ENCODE measurements at regions not wholly inside any gene's neighbourhood (a gene's known extent, or its start where the extent isn't known, plus 50 kb on each side); places are given as distances from the start of the nearest gene placed in this dataset.
"Not testable (repeated sequence)": the region's sequence is repeated elsewhere in the genome, so short reads cannot be mapped to it uniquely, and the experiment has no call there.

GRCh38 chr10:25707976-25708671, 225.9 kb upstream of the MYO3A start:
- DNase-seq (ENCODE audit: low read depth in 1 of 2, low spot score in 1 of 2), result no peak

- no peak for DNase-seq (ENCODE audit: low read depth in 1 of 2, low spot score in 1 of 2)
These were observed 220.2 kb upstream of the MYO3A start for GRCh38 chr10:25713894-25714240.

- no peak for DNase-seq (ENCODE audit: low read depth in 1 of 2, low spot score in 1 of 2)
These were observed 209.8 kb upstream of the MYO3A start for GRCh38 chr10:25724241-25724640.

- DNase-seq (ENCODE audit: low read depth in 1 of 2, low spot score in 1 of 2), result peak in 1 of 2 donors; percentile 18
These were observed 207.9 kb upstream of the MYO3A start for GRCh38 chr10:25725917-25726716.

GRCh38 chr10:25738776-25739175, 195.3 kb upstream of the MYO3A start:
- DNase-seq (ENCODE audit: low read depth in 1 of 2, low spot score in 1 of 2), result no peak

GRCh38 chr10:25743832-25744231, 190.2 kb upstream of the MYO3A start:
- no peak for DNase-seq (ENCODE audit: low read depth in 1 of 2, low spot score in 1 of 2)

- no peak for DNase-seq (ENCODE audit: low read depth in 1 of 2, low spot score in 1 of 2)
These were observed 189.5 kb upstream of the MYO3A start for GRCh38 chr10:25744574-25744973.

GRCh38 chr10:25745976-25746375, 188.1 kb upstream of the MYO3A start:
- DNase-seq (ENCODE audit: low read depth in 1 of 2, low spot score in 1 of 2), result no peak

- DNase-seq (ENCODE audit: low read depth in 1 of 2, low spot score in 1 of 2), result no peak
These were observed 186.9 kb upstream of the MYO3A start for GRCh38 chr10:25747084-25747483.

GRCh38 chr10:25748509-25748908, 185.5 kb upstream of the MYO3A start:
- no peak for DNase-seq (ENCODE audit: low read depth in 1 of 2, low spot score in 1 of 2)

GRCh38 chr10:25753776-25754175, 180.3 kb upstream of the MYO3A start:
- DNase-seq (ENCODE audit: low read depth in 1 of 2, low spot score in 1 of 2), result no peak

GRCh38 chr10:25755874-25756273, 178.2 kb upstream of the MYO3A start:
- DNase-seq (ENCODE audit: low read depth in 1 of 2, low spot score in 1 of 2), result not testable (repeated sequence)

GRCh38 chr10:25756784-25757183, 177.2 kb upstream of the MYO3A start:
- DNase-seq (ENCODE audit: low read depth in 1 of 2, low spot score in 1 of 2), result no peak

- no peak for DNase-seq (ENCODE audit: low read depth in 1 of 2, low spot score in 1 of 2)
These were observed 176.0 kb upstream of the MYO3A start for GRCh38 chr10:25758041-25758457.

GRCh38 chr10:25758511-25758910, 175.5 kb upstream of the MYO3A start:
- no peak for DNase-seq (ENCODE audit: low read depth in 1 of 2, low spot score in 1 of 2)

- no peak for DNase-seq (ENCODE audit: low read depth in 1 of 2, low spot score in 1 of 2)
These were observed 172.1 kb upstream of the MYO3A start for GRCh38 chr10:25761937-25762336.

GRCh38 chr10:25766213-25766612, 167.8 kb upstream of the MYO3A start:
- DNase-seq (ENCODE audit: low read depth in 1 of 2, low spot score in 1 of 2), result no peak

GRCh38 chr10:25766687-25767221, 167.3 kb upstream of the MYO3A start:
- DNase-seq (ENCODE audit: low read depth in 1 of 2, low spot score in 1 of 2), result no peak

GRCh38 chr10:25768167-25768566, 165.9 kb upstream of the MYO3A start:
- no peak for DNase-seq (ENCODE audit: low read depth in 1 of 2, low spot score in 1 of 2)

GRCh38 chr10:25778646-25779045, 155.4 kb upstream of the MYO3A start:
- DNase-seq (ENCODE audit: low read depth in 1 of 2, low spot score in 1 of 2), result no peak

- no peak for DNase-seq (ENCODE audit: low read depth in 1 of 2, low spot score in 1 of 2)
These were observed 147.9 kb upstream of the MYO3A start for GRCh38 chr10:25786161-25786560.

GRCh38 chr10:25786899-25787298, 147.1 kb upstream of the MYO3A start:
- no peak for DNase-seq (ENCODE audit: low read depth in 1 of 2, low spot score in 1 of 2)
